ENCODE measurements at regions not wholly inside any gene's neighbourhood (a gene's known extent, or its start where the extent isn't known, plus 50 kb on each side); places are given as distances from the start of the nearest gene placed in this dataset.

GRCh38 chr3:181824961-181825360 lies 113.2 kb downstream of the SOX2 start:
- Mint-ChIP-seq H3K4me3 (no peak overlapping the region), H3K4me1 (no peaks in the 10 kb centered on the region), H3K9me3 (no peaks in the 10 kb centered on the region), H3K27me3 (peaks cover 14% of the 10 kb centered on the region), H3K27ac (no peak overlapping the region), H3K36me3 (no peaks in the 10 kb centered on the region)
- ATAC-seq: no peak

- no peak overlapping the region for H3K27ac Mint-ChIP-seq
Observed at GRCh38 chr3:181839039-181839915, 127.6 kb downstream of the SOX2 start.

DNA sequence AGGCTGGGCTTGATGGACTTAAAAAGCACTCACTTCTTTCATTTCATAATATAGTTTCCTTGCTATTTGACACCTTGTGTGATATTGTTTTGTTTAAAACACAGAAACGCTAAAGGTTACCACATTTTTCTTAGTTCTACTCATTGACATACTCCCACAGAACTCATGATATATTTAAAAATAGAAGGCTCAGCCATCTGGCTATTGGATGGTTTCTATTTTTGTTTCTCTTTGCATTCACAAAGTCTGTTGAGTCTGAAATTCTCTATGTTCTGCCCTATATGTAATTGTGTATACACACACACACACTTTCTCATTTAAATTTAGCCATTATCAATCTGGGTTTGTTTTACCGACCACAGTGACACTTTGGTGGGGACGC lies 128.2 kb downstream of the SOX2 start:
- no peak overlapping the region for H3K27ac Mint-ChIP-seq
- no peaks in the 10 kb centered on the region for H3K36me3 Mint-ChIP-seq
- H3K4me1 Mint-ChIP-seq: peaks cover 13% of the 10 kb centered on the region
- peaks cover 7% of the 10 kb centered on the region for H3K27me3 Mint-ChIP-seq
- no peak for ATAC-seq
- H3K9me3 Mint-ChIP-seq: no peaks in the 10 kb centered on the region
- peak overlapping the region; percentile 33 for H3K4me3 Mint-ChIP-seq

More at GRCh38 chr3:181839039-181839915, 127.6 kb downstream of the SOX2 start:
- H3K4me3 Mint-ChIP-seq: peak overlapping the region; percentile 33
- ATAC-seq: no peak
- H3K27me3 Mint-ChIP-seq: peaks cover 7% of the 10 kb centered on the region
- H3K9me3 Mint-ChIP-seq: no peaks in the 10 kb centered on the region
- peaks cover 13% of the 10 kb centered on the region for H3K4me1 Mint-ChIP-seq
- no peaks in the 10 kb centered on the region for H3K36me3 Mint-ChIP-seq

- Mint-ChIP-seq H3K27me3 (no peaks in the 10 kb centered on the region), H3K9me3 (no peaks in the 10 kb centered on the region), H3K4me3 (no peak overlapping the region), H3K36me3 (no peaks in the 10 kb centered on the region), H3K4me1 (peaks cover 12% of the 10 kb centered on the region), H3K27ac (no peak overlapping the region)
- ATAC-seq: no peak
Observed at GRCh38 chr3:181844211-181844610, 132.5 kb downstream of the SOX2 start.

DNA sequence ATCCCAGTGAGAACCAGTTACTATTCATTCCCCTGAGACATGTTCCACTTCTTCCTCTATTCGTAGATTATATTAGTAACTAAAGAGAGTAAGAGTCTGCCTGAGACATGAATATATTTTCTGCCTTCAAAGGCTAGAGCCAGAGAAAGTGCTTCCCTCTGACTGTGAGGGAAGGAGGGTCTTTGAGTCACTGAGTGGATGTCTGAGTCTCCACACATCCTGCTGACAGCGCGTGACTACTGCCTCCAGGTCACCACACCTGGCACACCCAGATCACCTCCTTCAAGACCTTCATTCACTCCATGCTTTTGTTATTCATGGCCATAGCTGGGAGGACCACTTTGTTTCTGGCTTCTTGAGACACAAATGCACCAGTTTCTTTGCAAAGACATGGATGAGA lies 135.6 kb downstream of the SOX2 start:
- Mint-ChIP-seq H3K9me3 (no peaks in the 10 kb centered on the region), H3K4me1 (peaks cover 13% of the 10 kb centered on the region), H3K27ac (no peak overlapping the region), H3K36me3 (no peaks in the 10 kb centered on the region), H3K27me3 (no peaks in the 10 kb centered on the region), H3K4me3 (no peak overlapping the region)
- ATAC-seq: no peak

GRCh38 chr3:181851063-181851462 lies 139.3 kb downstream of the SOX2 start:
- H3K4me3 Mint-ChIP-seq: no peak overlapping the region
- H3K27me3 Mint-ChIP-seq: no peaks in the 10 kb centered on the region
- no peak overlapping the region for H3K27ac Mint-ChIP-seq
- peaks cover 3% of the 10 kb centered on the region for H3K9me3 Mint-ChIP-seq
- no peak for ATAC-seq
- H3K4me1 Mint-ChIP-seq: peaks cover 13% of the 10 kb centered on the region
- no peaks in the 10 kb centered on the region for H3K36me3 Mint-ChIP-seq

- Mint-ChIP-seq H3K4me1 (no peaks in the 10 kb centered on the region), H3K27ac (no peak overlapping the region), H3K36me3 (no peaks in the 10 kb centered on the region), H3K27me3 (no peaks in the 10 kb centered on the region), H3K4me3 (no peak overlapping the region), H3K9me3 (peaks cover 3% of the 10 kb centered on the region)
- no peak for ATAC-seq
Observed at GRCh38 chr3:181855825-181856224, 144.1 kb downstream of the SOX2 start.

DNA sequence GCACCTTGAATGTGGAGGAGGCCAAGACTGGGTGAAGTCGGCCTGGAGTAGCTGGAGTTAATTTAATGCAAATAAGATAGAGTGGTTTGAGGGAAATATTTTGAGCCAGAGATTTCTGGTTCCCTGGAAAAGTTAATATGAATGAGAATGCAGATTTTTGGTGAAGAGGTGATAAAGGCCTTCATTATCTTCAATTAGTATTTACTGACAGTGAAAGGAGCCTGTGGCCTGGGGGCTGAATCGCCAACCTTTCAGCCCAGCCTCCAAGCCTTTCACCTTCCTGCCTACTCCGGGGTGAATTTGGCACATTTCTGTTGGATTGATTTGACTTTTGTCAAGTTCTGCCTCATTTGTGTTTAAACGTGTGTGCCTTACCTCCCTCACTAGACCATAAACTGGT lies 147.8 kb downstream of the SOX2 start:
- Mint-ChIP-seq H3K27me3 (no peaks in the 10 kb centered on the region), H3K4me3 (no peak overlapping the region), H3K36me3 (no peaks in the 10 kb centered on the region), H3K27ac (no peak overlapping the region), H3K4me1 (no peaks in the 10 kb centered on the region), H3K9me3 (no peaks in the 10 kb centered on the region)
- no peak for ATAC-seq

DNA sequence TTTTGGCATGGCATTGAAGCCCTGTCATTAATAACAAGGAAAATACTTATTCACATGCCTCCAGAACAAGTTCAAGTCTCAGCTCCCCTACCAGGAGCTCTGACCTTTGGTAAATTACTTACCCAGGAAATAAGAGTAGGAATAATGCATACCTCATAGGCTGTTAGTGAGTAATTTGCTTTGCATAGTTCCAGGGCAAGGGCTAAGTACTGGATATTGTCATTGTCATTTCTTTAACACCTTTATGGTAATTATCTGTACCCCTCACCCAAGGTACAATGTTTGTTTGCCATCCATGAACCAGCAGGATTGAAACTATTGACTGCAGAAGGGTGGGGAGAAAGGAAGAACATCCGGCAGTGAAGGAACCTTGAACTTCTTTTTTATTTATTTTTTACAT lies 148.5 kb downstream of the SOX2 start:
- ATAC-seq: no peak
- no peaks in the 10 kb centered on the region for H3K9me3 Mint-ChIP-seq
- H3K4me3 Mint-ChIP-seq: no peak overlapping the region
- H3K36me3 Mint-ChIP-seq: no peaks in the 10 kb centered on the region
- H3K27me3 Mint-ChIP-seq: no peaks in the 10 kb centered on the region
- no peaks in the 10 kb centered on the region for H3K4me1 Mint-ChIP-seq
- no peak overlapping the region for H3K27ac Mint-ChIP-seq

GRCh38 chr3:181862502-181862901 lies 150.8 kb downstream of the SOX2 start:
- Mint-ChIP-seq H3K27ac (no peak overlapping the region), H3K4me3 (no peak overlapping the region), H3K36me3 (no peaks in the 10 kb centered on the region), H3K4me1 (no peaks in the 10 kb centered on the region), H3K9me3 (no peaks in the 10 kb centered on the region), H3K27me3 (no peaks in the 10 kb centered on the region)
- ATAC-seq: no peak

DNA sequence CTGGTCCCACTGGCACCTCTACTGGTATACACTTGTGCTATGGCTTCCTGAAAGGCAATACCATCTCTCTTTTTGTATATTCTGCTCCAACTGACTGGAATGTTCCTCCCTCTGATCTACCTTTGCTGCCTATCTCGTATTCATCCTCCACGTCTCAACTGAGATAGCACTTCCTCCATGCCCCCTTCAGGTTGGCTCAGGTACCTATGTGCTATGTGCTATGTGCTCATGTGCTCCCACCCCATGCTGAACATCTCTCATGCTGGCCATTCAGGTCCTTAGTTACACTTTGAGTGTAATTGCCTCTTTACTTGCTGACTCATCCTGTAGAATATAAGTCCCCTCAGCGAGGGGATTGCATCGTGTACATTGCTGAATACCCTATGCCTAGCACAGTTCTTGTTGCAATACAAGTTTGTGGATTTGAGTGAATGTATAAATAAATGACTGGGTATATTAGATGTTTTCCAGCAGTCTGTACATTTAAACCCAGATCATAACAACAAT lies 156.9 kb downstream of the SOX2 start:
- H3K27ac Mint-ChIP-seq: no peak overlapping the region
- no peaks in the 10 kb centered on the region for H3K27me3 Mint-ChIP-seq
- H3K36me3 Mint-ChIP-seq: no peaks in the 10 kb centered on the region

DNA sequence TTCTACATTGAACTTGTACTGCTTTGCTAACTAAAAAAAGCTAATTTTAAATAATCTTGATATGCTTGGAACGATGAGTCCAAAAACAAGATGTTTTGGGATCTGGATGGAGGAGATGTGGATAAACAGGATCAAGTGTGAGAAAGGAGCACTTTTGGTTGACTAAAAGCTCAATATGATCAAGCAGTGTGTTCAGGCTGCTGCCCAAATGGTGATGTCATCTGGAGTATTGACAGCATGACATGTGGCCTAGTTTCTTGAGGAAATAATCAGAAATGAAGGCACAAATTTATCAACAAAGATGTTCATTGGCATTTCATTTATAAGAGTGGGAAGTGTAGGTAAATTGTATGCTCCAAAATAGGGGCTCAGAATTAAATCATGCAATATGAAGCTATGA lies 161.2 kb downstream of the SOX2 start:
- ATAC-seq: no peak
- H3K36me3 Mint-ChIP-seq: no peaks in the 10 kb centered on the region

More for the DNA sequence above, 156.9 kb downstream of the SOX2 start:
- Mint-ChIP-seq H3K9me3 (no peaks in the 10 kb centered on the region), H3K4me3 (no peak overlapping the region), H3K4me1 (no peaks in the 10 kb centered on the region)
- no peak for ATAC-seq

DNA sequence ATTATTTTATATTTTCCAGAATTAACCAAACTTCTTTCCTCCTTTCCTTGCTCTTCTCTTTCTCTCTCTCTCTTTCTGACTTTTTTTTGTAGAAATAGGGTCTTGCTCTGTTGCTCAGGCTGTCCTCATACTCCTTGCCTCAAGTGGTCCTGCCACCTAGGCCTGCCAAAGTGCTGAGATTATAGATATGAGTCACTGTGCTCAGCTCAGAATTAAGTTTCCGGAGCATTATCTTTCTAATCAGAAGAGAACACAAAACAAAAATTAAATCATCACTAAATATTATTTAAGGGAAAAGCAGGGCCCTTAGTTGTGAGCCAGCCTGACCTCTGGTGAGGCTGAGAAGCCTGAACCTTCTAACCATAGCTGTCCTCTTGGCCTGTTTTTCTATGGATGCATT lies 168.2 kb downstream of the SOX2 start:
- no peak overlapping the region for H3K4me3 Mint-ChIP-seq
- no peaks in the 10 kb centered on the region for H3K9me3 Mint-ChIP-seq
- no peaks in the 10 kb centered on the region for H3K27me3 Mint-ChIP-seq
- no peaks in the 10 kb centered on the region for H3K36me3 Mint-ChIP-seq
- ATAC-seq: no peak
- no peaks in the 10 kb centered on the region for H3K4me1 Mint-ChIP-seq
- H3K27ac Mint-ChIP-seq: no peak overlapping the region

More for the DNA sequence above, 161.2 kb downstream of the SOX2 start:
- Mint-ChIP-seq H3K27me3 (no peaks in the 10 kb centered on the region), H3K9me3 (no peaks in the 10 kb centered on the region), H3K4me1 (no peaks in the 10 kb centered on the region), H3K27ac (no peak overlapping the region), H3K4me3 (no peak overlapping the region)

DNA sequence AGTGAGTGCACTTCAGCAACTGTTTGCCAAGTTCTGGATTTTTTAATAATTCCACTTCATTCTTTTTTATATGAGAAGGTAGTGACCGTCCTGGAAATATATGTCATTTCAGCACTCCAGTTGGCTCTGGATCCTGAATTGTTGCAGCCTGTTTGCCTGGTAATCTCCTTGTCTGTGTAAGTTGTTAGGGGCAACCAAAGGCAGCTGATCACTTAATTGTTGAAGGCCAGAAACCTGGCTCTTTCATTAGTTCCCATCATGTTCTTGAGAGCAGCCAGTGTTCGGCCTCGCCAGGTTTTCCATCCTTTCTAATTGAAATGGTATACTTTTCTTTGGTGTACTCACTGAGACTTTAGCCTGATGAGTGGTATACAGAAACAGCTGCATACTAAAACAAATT lies 168.6 kb downstream of the SOX2 start:
- Mint-ChIP-seq H3K4me3 (no peak overlapping the region), H3K27ac (no peak overlapping the region), H3K4me1 (no peaks in the 10 kb centered on the region), H3K36me3 (no peaks in the 10 kb centered on the region), H3K27me3 (no peaks in the 10 kb centered on the region), H3K9me3 (no peaks in the 10 kb centered on the region)
- no peak for ATAC-seq

DNA sequence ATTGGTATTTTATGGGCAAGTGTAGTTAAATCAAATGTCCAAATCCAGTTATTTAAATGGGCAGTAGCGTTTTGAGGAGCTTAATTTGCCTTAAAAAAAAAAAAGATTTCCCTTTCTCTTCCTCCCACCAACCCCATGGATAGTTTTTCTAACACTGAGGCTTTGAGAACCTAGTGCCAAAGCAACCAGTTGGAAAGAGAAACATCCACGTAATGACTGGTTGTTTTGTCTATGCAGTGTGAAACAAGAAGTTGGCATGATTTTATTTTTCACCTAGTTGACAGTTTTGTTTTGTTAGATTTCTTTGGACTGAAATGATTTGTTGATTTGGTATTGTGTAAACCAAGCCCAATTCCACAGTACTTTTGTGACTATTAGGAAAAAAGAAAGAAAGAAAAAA lies 170.0 kb downstream of the SOX2 start:
- no peaks in the 10 kb centered on the region for H3K27me3 Mint-ChIP-seq
- H3K27ac Mint-ChIP-seq: no peak overlapping the region
- no peak for ATAC-seq
- no peaks in the 10 kb centered on the region for H3K36me3 Mint-ChIP-seq
- H3K4me1 Mint-ChIP-seq: no peaks in the 10 kb centered on the region
- H3K9me3 Mint-ChIP-seq: no peaks in the 10 kb centered on the region
- H3K4me3 Mint-ChIP-seq: no peak overlapping the region

- Mint-ChIP-seq H3K27me3 (no peaks in the 10 kb centered on the region), H3K27ac (no peak overlapping the region), H3K36me3 (no peaks in the 10 kb centered on the region), H3K4me3 (no peak overlapping the region), H3K9me3 (no peaks in the 10 kb centered on the region), H3K4me1 (no peaks in the 10 kb centered on the region)
- ATAC-seq: no peak
Observed at GRCh38 chr3:181885868-181886630, 174.3 kb downstream of the SOX2 start.

All from stimulated activated memory B cell treated with anti-CD40 and anti-IgM and Interleukin-4, amounts not matched to agents 10 μg/mL and 1 μg/mL and 100 μg/mL, for 72 hours (primary cell).